SK-N-SH (cell line): ENCODE measurements at regions not wholly inside any gene's neighbourhood (a gene's known extent, or its start where the extent isn't known, plus 50 kb on each side); places are given as distances from the start of the nearest gene placed in this dataset.

ENCODE experiments used
- CTCF ChIP-seq: fragments of 200-600 bp; sonication (generic); IDR thresholded peaks from 2 replicates; pipeline ENCODE4 v1.6.1; 2017; ENCODE audit warnings: antibody characterized with exemption, mild to moderate bottlenecking, moderate library complexity
- IRF3 ChIP-seq: fragments of 150-350 bp; IDR thresholded peaks from 2 replicates; pipeline ENCODE4 v1.6.1; 2016; ENCODE audit warnings: mild to moderate bottlenecking, low read depth, low read length
- JUND ChIP-seq: IDR thresholded peaks from 2 replicates; pipeline ENCODE4 v1.4.0; 2012
- POLR2AphosphoS5 ChIP-seq: IDR thresholded peaks from 2 replicates; pipeline ENCODE4 v1.6.1; 2012; ENCODE audit warnings: low read depth, low read length
- TCF12 ChIP-seq: IDR thresholded peaks from 2 replicates; pipeline ENCODE4 v1.4.0; 2012

GRCh38 chr1:81259625-81260411 is 540.9 kb upstream of the ADGRL2 start:
- TF ChIP-seq CTCF: no peak
- TF ChIP-seq IRF3: no peak
- no peak for TF ChIP-seq TCF12
- TF ChIP-seq POLR2AphosphoS5: no peak
- TF ChIP-seq JUND: no peak
